Adipocyte (in vitro differentiated cells): ENCODE measurements at regions not wholly inside any gene's neighbourhood (a gene's known extent, or its start where the extent isn't known, plus 50 kb on each side); places are given as distances from the start of the nearest gene placed in this dataset.

Source experiments
- DNase-seq: peaks from one replicate; pipeline ENCODE4 v3.0.0-alpha.2; 2015; ENCODE audit warnings: low read depth
- H3K27me3 ChIP-seq: replicated peaks from 2 replicates; pipeline ENCODE4 v1.7.0; 2013; ENCODE audit warnings: mild to moderate bottlenecking, low read length, moderate library complexity; ENCODE audit not compliant: control insufficient read depth, insufficient read depth
- H3K36me3 ChIP-seq: 2 replicates; pipeline ENCODE4 v1.7.0; 2013; ENCODE audit warnings: low read length, mild to moderate bottlenecking, moderate library complexity; ENCODE audit not compliant: control insufficient read depth, insufficient read depth, severe bottlenecking
- H3K4me1 ChIP-seq: 2 replicates; pipeline ENCODE4 v1.7.0; 2013; ENCODE audit warnings: mild to moderate bottlenecking, low read length, moderate library complexity; ENCODE audit not compliant: control insufficient read depth, insufficient read depth
- H3K4me3 ChIP-seq: 2 replicates; pipeline ENCODE4 v1.7.0; 2013; ENCODE audit warnings: mild to moderate bottlenecking, low read length, moderate library complexity
- H3K9ac ChIP-seq: 2 replicates; pipeline ENCODE4 v1.7.0; 2013; ENCODE audit warnings: mild to moderate bottlenecking, low read length, moderate library complexity
- H3K9me3 ChIP-seq: 2 replicates; pipeline ENCODE4 v1.7.0; 2013; ENCODE audit warnings: mild to moderate bottlenecking, low read length, moderate library complexity; ENCODE audit not compliant: control insufficient read depth

DNA sequence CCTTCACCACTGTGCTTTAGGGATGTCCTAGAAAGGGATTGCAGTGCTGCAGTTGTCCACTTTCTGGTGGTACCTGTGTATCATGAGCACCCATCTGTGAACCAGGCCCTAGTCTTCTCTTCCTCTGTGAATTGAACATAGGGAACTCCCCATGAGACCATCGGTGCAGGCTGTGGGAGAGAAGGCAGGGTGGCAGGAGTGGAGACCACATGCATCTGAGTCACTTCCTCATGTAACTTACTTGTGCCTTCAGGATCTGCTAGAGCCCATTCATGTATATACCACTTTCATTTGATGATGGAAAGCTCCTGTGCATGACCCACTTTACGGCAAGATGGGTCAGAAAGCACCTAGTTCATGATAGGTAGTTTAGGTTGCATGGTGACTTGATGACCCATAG, 478.1 kb upstream of the CDH9 start:
- Histone ChIP-seq H3K36me3 (no peaks in the 10 kb centered on the region), H3K9me3 (peaks cover 3% of the 10 kb centered on the region)

GRCh38 chr5:27511061-27511460, 472.7 kb upstream of the CDH9 start:
- Histone ChIP-seq H3K27me3 (no peaks in the 10 kb centered on the region), H3K36me3 (no peaks in the 10 kb centered on the region), H3K4me1 (no peaks in the 10 kb centered on the region), H3K4me3 (no peak overlapping the region), H3K9ac (no peak overlapping the region), H3K9me3 (no peaks in the 10 kb centered on the region)
- DNase-seq = no peak

More for the DNA sequence above, 478.1 kb upstream of the CDH9 start:
- Histone ChIP-seq H3K4me1 (no peaks in the 10 kb centered on the region), H3K9ac (no peak overlapping the region), H3K27me3 (no peaks in the 10 kb centered on the region), H3K4me3 (no peak overlapping the region)
- no peak for DNase-seq

DNA sequence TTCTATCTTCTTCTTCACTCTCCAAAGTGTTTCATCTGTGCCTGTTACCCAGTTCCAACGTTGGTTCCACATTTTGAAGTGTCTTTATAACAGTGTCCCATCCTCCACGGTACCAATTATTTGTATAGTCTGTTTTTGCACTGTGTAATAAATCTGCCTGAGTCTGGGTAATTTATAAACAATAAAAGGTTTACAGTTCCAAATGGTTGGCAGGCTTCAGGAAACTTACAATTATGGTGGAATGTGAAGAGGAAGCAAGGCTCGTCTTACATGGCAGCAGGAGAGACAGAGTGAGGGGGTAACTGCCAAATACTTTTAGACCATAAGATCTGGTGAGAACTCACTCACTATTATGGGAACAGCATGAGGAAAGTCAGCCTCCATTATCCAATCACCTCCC, 465.4 kb upstream of the CDH9 start:
- no peak for DNase-seq
- Histone ChIP-seq H3K4me1 (no peaks in the 10 kb centered on the region), H3K27me3 (no peaks in the 10 kb centered on the region), H3K36me3 (no peaks in the 10 kb centered on the region), H3K4me3 (no peak overlapping the region), H3K9ac (no peak overlapping the region), H3K9me3 (no peaks in the 10 kb centered on the region)

DNA sequence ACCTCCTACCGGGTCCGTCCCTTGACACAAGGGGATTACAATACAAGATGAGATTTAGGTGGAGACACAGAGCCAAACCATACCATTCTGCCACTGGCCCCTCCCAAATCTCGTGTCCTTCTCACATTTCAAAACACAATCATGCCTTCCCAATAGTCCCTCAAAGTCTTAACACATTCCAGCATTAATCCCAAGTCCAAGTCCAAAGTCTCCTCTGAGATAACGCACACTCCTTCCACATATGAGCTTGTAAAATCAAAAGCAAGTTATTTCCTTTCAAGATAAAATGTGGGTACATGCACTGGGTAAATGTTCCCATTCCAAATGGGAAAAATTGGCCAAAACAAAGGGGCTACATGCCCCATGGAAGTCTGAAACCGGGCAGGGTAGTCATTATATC, 463.9 kb upstream of the CDH9 start:
- Histone ChIP-seq H3K27me3 (no peaks in the 10 kb centered on the region), H3K9ac (no peak overlapping the region), H3K36me3 (no peaks in the 10 kb centered on the region), H3K4me3 (no peak overlapping the region), H3K9me3 (no peaks in the 10 kb centered on the region), H3K4me1 (no peaks in the 10 kb centered on the region)
- no peak for DNase-seq

GRCh38 chr5:27497491-27497890, 459.1 kb upstream of the CDH9 start:
- Histone ChIP-seq H3K4me3 (no peak overlapping the region), H3K36me3 (no peaks in the 10 kb centered on the region), H3K27me3 (no peaks in the 10 kb centered on the region), H3K9me3 (no peaks in the 10 kb centered on the region), H3K4me1 (no peaks in the 10 kb centered on the region), H3K9ac (no peak overlapping the region)
- no peak for DNase-seq

DNA sequence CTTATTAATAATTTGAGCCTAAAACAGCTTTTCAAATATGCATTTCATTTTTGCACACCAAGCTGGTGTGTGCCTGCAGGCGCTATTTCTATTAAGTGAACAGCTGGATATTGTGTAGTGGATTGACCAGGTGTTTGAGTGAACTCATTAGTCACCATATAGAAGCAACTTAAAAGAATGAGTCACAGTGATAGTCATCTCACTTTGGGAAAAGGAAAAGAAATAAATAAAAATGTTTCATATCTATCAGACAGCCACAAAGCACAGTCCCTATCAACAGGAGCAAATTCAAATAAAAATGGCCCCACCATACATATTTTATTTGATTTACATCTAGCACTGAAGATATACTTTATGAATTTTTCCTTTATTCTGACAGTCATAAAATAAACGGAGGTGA, 456.5 kb upstream of the CDH9 start:
- no peak overlapping the region for H3K9ac ChIP-seq

GRCh38 chr5:27491746-27492439, 453.5 kb upstream of the CDH9 start:
- Histone ChIP-seq H3K4me1 (no peaks in the 10 kb centered on the region), H3K9ac (no peak overlapping the region), H3K36me3 (no peaks in the 10 kb centered on the region), H3K27me3 (no peaks in the 10 kb centered on the region), H3K4me3 (no peak overlapping the region), H3K9me3 (peaks cover 4% of the 10 kb centered on the region)
- DNase-seq = no peak

More for the DNA sequence above, 456.5 kb upstream of the CDH9 start:
- no peak overlapping the region for H3K4me3 ChIP-seq
- DNase-seq = no peak
- no peaks in the 10 kb centered on the region for H3K27me3 ChIP-seq
- no peaks in the 10 kb centered on the region for H3K36me3 ChIP-seq
- H3K9me3 ChIP-seq = peaks cover 4% of the 10 kb centered on the region
- H3K4me1 ChIP-seq = no peaks in the 10 kb centered on the region

DNA sequence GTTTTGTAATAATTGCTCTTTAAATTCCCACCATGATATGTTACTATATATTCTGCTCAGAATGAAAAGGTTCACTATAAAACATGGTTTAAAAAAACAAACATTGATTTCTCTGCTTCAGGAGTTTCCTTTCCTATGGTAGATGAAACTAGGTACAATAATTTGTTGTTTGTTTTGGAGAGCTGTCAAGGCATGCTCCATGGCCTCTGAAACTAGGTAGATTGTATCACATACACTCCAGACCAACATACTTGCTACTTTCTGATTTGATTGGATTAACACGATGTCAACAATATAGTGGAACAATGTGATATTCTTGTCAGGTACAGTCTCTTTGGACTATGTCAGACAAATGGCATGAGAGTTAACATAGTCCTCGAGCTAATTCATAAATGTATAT, 452.7 kb upstream of the CDH9 start:
- Histone ChIP-seq H3K4me1 (no peaks in the 10 kb centered on the region), H3K9ac (no peak overlapping the region), H3K27me3 (no peaks in the 10 kb centered on the region), H3K36me3 (no peaks in the 10 kb centered on the region), H3K4me3 (no peak overlapping the region), H3K9me3 (peaks cover 4% of the 10 kb centered on the region)
- DNase-seq = no peak

DNA sequence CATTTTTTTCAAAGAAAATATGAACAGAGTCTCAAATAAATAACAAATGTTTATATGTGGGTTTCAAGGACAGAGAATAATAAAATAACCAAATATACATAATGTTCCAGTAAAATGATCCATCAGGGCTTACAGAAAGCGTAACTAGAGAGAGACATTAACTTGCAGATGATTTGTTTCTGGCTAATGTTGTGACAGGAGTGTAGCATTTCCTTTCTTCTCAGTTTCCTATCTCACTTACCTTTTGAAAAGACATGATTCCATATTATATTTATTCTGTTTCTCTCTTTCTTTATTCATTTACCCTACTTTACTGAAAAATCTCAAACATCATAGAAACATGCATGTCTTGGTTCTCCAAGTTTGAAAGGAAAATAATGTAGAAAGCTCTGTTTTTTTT, 451.3 kb upstream of the CDH9 start:
- no peaks in the 10 kb centered on the region for H3K4me1 ChIP-seq
- H3K9ac ChIP-seq = no peak overlapping the region
- no peak overlapping the region for H3K4me3 ChIP-seq
- H3K27me3 ChIP-seq = no peaks in the 10 kb centered on the region
- H3K36me3 ChIP-seq = no peaks in the 10 kb centered on the region
- peaks cover 4% of the 10 kb centered on the region for H3K9me3 ChIP-seq
- DNase-seq = no peak

DNA sequence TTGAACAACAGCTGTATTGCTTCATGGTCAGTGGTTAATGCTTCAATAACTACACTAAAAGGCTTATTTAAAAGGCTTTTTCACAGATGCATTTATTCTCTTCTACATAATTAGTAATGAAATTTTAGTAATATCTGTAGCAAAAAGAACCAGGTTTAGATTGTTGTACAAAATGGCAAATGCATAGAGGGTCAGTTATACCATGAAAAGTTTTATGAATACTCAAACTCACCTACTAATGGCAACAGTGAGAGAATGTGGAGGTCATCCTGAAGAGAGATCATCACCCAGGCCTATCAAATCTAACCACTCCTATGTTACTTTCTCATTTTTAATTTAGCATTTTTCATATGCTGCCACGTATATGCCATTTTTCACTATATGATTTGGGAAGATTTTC, 444.3 kb upstream of the CDH9 start:
- H3K4me3 ChIP-seq = no peak overlapping the region
- no peak overlapping the region for H3K9ac ChIP-seq
- H3K4me1 ChIP-seq = no peaks in the 10 kb centered on the region
- no peak for DNase-seq
- peaks cover 3% of the 10 kb centered on the region for H3K36me3 ChIP-seq
- no peaks in the 10 kb centered on the region for H3K9me3 ChIP-seq
- H3K27me3 ChIP-seq = no peaks in the 10 kb centered on the region

DNA sequence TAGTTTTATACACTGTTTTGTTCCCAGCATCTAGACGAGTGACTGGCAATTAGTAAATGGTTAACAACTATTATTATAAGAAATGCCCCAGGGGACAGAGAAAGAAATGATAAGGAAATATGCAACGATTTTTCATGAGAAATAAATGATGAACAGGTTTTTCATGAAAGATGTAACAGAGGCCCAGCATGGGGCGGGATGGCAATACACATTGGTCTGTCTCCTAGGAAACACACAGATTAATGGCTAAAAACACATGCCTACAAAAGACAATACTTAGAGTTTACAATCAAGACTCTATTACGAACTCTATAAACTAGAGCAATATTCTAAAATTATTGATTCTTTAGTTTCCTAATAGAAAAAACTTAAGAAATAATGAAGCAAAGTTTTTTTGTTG, 441.5 kb upstream of the CDH9 start:
- H3K9me3 ChIP-seq = peaks cover 14% of the 10 kb centered on the region
- no peak overlapping the region for H3K4me3 ChIP-seq
- no peaks in the 10 kb centered on the region for H3K27me3 ChIP-seq
- DNase-seq = no peak
- no peak overlapping the region for H3K9ac ChIP-seq
- no peaks in the 10 kb centered on the region for H3K4me1 ChIP-seq
- peaks cover 13% of the 10 kb centered on the region for H3K36me3 ChIP-seq

GRCh38 chr5:27477550-27477949, 439.2 kb upstream of the CDH9 start:
- no peak overlapping the region for H3K9ac ChIP-seq
- H3K9me3 ChIP-seq = peaks cover 14% of the 10 kb centered on the region
- DNase-seq = no peak
- no peak overlapping the region for H3K4me3 ChIP-seq
- H3K4me1 ChIP-seq = no peaks in the 10 kb centered on the region
- H3K27me3 ChIP-seq = no peaks in the 10 kb centered on the region
- peaks cover 13% of the 10 kb centered on the region for H3K36me3 ChIP-seq
